ENCODE measurements at regions not wholly inside any gene's neighbourhood (a gene's known extent, or its start where the extent isn't known, plus 50 kb on each side); places are given as distances from the start of the nearest gene placed in this dataset.

DNA sequence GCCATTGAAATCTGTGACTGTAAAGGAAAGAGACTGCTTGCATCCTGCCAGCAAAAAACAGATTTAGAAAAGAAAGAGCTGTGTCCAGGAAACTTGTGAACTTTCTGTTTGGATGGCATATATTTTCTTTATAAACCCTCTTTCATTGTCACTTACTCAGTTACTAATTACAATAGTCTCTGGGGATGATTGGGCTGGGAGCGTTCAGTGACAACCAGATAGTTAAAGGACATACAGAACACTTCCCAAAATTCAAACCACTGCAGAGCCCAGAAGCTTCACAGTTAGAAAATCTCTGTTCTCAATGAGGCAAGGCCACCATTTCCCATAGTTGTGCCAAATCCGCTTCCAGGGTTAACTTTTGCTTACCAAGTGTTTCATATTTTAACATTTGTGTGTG lies 98.6 kb upstream of the TAB2 start:
- no peak for DNase-seq

DNA sequence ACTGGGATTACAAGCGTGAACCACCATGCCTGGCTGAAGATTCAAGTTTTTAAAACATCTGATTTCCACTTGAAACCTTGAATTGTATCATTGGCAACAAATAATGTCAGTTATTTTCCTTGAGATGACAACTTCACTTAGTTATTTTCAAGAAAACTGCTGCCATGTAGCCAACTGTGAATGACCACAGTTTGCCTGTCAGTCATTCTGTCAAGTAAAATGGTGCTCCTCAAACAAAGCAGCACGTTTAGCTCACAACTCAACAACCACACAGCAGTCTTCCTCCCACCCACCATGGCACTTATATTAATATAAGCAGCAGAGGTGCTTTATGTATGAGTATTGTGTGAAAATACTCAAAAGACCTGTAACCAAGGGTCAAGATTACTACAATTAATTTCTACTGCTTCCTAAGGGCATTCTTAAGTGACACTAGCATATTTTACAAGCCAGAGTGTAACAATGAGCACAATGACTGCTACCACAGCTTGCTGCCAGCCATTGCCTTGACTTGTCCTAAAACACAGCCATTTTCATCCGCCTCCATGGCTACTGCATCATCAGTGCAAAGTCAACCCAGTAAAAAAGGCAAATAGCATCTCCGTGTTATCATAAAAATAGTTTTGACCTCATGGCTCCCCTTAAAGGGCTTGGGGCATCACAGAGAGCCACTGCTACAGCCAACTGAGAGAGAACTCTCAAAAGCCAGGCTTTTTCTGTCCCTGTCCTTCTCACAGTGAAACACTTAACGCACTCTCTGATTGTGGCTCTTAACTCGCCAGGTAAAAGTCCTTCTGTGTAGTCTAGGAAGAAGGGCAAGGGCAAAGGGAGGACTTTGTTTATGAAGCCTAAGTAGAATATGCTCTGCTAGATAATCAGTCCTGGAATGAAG lies 96.4 kb upstream of the TAB2 start:
- DNase-seq = no peak

DNA sequence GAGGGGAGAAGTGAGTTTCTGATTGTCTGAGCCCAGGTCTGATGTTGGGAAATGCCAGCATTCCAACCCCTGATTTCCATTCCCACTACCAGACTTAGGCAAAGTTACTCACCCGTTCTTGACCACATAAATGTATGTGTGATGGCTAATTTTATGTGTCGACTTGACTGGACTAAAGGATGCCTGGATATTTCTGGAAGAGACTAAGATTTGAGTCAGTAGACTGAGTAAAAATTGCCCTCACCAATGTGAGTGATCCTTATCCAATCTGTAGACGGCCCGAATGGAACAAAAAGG lies 95.8 kb upstream of the TAB2 start:
- DNase-seq = no peak

DNA sequence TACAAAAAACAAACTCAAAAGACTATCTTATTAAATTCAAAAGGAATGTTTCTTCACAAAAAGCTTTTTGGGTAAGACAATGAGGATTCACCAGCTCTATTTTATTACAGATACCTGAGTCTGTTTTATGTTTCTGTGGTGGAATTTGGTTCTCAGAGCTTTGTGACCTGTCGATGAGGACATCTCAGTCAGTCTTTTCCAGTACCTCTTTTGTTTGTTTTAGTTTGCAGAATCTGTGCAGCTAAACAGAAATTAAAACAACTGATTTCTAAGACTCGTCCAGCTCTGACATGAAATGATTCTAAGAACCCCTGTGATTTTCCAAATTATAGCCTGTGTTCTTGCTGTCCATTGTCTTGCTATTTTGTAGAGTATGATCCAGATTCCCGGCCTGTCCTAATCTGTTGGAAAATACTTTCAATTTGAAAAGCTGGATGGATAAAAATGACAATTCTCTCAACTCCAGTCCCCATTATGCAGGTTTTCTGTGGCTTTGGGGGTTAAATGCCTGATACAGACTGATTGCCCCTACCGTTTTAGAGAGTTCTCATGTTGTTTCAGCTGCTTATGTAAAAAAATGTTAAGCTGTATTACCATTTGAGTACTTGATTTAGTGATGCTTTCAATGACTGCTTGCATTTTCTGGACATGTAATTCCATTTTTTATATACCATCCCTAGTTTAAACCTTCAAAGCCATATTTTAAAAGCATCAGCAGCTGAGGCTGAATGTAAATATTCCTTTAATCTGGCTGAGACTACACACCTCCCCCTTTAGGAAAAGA lies 94.2 kb upstream of the TAB2 start:
- DNase-seq = no peak

DNA sequence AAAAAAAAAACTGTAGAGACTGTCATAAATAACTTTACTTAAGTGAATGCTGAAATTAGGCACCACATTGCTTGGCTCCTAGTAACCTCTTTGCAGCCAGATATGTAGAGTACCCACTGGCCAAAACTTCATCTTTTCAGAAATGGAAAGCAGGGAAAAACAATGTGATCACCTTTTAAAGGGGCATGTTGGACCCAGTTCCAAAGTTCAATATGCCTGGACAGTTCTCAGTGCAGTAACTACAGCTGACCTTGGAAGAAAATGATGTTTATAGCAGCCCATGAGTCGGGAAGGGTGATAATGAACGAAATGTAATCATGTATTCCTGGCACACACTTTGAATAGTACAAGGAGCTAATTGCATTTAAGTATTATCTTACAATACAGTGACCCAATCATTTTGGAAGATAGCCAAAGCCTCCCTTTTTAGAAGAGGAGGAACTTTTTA lies 93.6 kb upstream of the TAB2 start:
- DNase-seq = peak; percentile 41

DNA sequence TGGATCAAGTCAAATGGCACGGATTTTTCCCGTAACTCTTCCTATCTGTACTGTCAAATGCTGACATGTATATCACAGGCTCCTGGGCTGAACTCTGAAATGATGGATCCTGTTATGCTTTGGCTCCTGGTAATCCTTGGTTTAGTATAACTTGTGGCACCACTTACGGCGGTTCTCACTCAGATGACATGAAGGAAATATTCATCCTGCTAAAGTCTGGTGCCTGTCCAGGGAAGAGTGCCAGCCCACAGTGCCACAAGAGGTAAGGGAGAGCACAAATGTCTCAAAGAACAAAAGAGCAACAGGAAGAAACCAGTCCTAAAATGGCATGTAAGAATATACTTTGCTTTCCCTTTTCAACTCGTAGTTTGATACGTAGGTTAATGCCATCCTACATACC lies 93.1 kb upstream of the TAB2 start:
- no peak for DNase-seq

DNA sequence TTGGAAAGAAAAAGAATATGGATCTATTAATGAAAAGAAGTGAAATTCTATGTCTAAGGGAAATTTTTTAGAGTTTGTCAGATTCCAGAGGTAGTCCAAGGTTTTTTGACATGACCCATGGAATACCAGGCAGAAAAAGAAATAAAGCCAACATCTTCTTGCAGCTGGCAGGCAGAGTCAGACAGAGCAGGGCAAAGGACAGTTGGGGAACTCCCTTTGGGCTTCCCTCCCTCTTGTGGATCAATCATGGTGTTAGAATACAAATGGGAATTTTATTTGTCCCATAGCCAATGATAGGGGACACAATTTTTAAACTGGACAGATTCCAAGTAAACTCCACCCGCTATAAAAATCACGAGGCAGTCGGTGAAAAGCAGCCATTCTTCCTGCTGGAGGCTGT lies 92.1 kb upstream of the TAB2 start:
- DNase-seq = no peak

DNA sequence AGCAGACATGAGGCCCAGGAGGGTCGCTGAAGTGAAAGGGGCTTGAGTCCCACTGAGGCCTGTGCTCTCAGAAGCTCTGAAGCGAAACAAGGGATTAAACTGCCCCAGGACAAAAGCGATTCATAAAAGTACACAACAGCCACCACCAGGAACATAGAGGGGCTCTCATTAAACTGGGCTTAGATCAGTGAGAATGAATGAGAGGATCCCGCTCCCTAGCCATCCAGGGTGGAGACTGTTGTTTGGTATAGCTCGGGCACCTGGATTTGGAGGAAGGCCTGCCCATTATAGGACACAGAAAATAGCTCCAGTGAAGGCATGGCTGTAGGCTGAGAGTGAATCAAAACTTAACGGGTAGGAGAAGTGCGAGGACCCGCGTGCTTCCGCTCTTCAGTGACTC lies 91.6 kb upstream of the TAB2 start:
- no peak for DNase-seq

DNA sequence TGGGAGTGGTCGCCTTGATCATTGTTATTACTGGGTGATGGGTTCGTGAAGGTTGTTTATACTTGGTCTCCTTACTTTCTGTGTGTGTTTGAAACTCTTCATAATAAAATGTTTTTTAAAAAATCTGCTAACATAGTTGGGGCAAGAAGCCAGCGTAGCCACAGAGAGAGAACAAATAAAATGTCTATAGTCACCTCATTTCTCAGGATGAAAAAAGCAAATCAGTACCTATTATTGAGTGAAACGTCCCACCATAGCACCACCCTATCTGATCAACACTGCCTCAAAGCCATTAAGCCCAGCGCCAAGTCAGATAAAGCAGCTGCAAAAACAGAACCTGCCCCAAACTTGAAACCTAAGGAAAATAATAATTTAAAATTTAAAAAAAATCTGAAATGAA lies 89.7 kb upstream of the TAB2 start:
- DNase-seq = no peak

DNA sequence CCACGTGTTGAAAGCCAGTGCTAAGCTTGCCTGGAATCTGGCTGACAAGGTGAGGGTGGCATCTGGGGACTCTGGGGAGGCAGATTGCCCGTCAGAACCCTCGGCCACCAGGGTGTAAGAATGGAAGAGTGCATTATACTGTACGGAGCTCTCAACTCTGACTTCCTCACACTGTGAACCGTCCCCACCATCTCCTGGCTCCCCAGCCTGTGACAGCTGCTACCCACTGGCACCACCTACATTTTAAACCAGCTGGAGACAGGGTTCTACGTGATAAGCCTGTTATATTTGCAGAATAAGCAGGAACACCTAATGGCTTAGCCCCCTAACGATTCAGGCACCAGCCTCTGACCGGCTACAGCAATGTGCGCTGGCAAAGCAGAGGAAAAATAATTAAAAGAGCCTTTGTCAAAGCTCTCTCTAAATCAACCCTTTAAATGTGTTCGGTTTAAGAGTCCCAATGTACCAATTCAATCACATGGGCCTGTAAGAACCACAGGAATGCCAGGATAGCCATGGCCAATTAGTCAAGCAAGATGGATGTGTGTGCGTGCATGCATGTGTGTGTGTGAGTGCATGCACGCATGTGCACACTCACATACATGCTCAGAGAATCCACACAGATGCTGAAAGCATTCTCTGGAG lies 89.1 kb upstream of the TAB2 start:
- no peak for DNase-seq

DNA sequence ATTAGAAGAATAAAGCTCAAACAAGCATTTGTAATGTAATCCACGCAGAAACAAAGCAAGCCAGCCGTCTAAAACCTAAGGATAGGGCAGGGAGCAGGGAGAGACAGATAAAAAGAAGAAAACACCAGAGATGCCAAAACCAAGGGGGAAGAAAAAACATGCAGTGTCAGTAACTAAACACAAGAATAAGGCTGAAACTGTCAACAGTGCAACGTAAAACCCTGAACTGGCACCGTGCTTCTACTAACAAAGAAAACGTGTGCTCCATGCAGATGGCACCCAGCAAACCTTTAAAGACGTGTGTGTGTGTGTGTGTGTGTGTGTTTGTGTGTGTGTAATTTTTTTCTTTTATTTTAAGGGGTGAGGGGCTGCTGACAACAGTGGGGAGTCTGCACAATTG lies 88.4 kb upstream of the TAB2 start:
- DNase-seq = no peak

DNA sequence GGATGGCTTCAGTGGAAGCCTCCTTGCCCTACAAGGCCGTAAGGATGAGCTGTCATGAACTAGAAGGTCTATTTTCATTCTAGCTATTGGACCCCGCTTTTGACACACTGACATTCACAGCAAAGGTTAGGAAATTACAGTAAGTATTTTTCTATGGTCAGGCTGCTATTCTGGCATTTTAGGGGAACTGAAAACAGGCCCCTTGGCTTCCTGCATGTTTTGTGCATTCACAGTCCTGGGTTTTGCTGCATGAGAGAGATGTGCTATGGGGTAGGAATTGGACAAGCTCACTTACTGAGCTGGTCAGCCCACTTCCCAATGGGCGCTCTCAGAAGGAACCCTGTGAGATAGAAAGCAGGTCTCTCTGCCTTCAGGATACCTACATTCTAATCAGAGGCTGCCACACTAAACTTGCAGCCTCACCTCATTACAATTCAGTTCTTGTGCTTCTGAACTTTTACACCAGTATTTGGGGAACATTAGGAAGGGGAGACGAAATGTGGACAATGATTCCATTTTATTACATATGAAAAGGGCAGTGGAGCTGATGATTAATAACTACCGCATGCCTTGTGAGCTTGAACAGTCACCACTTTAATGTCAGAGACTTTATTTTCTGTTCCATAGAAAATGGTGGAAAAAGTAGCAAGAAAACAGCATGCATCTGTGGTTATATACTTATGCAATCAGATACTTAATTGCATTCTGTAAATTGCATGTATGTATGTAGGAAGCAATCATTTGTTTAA lies 86.6 kb upstream of the TAB2 start:
- no peak for DNase-seq

DNA sequence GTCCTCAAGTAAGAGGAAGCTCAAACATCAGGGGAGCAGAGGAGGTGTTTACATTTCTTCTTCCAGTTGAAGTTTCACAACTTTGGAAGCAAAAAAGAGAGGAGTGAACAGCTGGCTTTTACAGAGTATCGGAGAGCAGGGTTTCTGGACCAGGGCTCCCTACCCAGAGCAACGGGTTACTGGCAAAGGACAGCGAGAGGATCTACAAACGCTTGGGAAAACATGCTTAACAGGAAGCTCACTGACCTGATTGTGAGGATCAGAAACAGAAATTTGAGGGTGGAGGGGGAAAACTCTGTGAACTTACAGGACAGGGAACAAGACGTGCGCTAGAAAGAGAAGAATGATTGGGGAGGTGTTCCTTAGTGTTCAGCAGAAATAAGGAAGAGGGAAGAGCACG lies 85.7 kb upstream of the TAB2 start:
- DNase-seq = no peak

DNA sequence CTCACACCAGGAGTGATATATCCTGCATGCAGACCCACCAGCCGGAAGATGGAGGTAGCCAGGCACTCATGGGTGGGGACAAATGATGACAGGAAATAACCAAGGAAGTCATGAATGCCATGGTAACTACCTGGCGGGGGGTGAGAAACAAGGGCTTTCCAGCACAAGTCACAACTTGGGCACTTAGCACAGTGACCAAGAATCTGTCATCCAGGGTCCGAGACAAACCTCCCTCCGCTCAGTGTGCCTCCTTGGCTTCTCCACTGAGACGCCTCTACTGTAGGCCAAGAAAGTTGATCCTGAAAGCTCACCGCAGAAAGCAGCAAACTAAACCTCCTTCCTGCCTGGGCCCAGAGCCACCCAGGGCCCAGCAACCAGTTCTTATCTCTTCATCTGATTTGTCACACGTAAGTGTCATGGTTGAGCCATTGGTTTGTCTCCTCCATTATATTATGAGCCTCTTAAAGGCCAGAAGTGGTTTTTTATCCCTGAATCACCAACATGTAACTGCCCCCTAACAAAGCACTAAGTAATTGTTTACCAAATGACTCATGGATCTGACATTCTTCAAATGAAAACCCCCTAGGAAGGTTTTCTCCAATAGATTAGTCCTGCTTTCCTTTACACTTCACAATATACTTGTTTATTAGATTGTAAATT lies 84.3 kb upstream of the TAB2 start:
- DNase-seq = peak; percentile 21

DNA sequence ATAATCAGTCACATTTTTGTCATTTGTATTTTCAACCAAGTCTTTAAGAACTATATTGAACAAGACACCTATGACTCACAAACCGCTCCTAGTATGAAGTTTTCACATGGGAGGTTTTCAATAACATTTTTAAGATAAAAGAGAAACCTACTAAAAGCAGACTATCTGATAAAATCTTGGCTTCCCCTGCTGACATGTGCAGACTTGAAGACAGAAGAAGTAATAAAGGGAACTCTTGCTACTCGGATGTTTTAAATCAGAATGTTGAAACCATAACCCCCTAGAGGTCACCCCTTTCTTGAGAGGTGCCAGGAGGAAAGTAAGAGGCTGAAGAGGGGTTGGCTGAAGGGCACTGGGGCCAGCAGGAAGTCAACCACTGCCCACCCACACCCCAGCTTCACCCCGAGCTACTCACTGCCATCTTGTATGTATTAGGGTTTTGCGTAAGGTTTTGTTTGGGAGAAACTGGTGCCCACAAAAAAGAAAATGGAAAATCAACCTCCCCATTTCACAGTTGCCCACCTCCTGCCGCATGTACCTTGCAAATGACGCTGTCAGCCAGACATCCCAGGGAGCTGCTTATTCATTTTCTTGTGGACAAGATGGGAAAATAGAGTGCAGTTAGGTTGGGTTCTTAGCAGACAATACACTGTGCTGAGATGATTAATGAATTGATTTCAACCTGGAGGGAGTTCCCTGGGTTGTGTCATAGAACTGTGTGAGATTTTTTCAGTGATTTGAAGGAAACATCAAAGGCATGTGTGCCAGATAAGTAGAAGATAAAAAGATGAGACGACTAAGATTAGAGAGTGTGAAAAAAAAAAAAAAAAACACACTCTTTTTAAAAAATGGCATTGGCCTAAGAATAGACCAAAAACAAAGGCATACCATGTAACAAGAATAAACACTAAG lies 83.2 kb upstream of the TAB2 start:
- DNase-seq = peak; percentile 60

DNA sequence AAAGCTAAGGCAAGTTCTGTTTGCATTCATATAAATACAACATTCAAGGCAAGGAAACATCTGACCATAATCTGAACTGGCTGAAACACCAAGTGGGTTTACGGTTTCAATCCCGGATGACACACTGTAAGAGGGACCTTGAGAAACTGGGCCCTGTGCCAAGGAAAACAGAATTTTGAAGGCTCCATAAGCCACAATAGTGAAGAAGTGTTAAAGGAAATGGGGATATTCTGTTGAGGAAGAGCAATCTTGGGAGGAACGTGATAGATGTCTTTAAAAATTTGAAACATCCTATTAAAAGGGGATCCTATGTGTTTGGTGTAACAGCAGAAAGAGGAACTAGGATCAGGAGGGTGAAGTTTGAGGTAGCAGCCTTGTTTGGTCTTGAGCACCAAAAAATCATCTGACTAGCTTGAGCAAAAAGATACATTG lies 82.4 kb upstream of the TAB2 start:
- DNase-seq = peak; percentile 74

DNA sequence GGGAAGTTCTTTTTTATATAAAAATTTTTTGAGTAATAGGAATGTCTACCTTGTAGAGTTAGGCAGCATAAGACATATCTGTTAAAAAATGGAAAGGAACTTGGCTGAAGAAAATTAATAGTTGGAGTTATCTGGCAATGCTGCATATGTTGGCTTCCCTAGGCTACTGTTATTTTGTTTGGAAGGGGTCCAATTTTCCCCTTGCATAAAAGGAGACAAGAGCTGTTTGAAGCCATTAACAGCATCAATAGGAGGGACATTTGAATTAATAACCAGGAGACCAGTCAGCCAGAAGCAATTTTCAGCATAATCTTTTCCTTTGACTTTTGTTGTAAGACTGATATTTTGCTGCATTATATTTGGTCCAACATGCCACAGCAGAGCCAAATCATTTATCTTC lies 80.9 kb upstream of the TAB2 start:
- no peak for DNase-seq

DNA sequence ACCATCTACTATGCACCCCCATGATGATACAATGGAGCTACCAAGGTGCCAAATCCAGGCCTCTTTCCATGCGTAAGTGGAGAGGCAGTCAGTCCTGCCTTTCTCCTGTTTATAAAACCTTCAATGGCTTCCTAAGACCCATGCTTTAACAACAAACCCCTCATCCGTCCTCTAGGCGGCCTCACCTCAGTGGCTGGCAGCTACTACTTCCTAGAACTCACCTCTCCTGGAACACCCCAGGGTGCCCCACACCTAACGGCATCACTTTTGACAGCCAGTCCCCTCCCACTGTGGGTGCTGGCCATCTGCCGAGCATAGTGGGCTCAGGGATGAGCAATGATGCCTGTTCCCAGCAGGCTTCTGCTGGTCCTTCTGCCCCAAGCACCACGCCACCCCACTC lies 80.0 kb upstream of the TAB2 start:
- DNase-seq = no peak

DNA sequence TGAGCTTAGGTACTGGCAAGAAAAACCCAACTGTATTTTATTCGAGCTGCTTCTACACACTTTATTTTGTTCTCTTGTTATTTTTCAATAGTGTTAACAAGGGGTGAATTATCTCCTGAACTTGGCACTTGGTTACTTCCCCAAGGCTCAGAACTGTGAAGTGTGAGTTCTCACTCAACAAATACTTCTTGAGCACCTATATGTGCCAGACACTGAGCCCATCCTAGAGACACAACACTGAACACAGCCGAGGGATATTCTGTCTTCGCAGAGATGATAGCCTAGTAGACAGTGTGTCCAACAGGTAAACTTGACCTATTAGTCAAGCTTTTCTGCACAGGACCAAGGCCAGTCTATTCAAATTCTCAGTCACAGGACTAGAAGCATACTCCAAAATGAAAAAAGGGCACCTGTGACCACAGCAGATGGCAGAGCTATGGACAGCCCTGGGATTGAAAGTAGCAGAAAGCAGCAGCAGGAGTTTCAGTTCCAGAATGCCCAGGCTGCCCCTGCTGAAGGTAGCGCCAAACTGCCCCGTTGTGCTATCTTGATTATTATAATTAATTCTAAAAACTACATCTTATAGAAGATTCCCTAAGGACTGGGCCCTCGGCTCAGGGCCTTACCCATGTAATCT lies 77.8 kb upstream of the TAB2 start:
- no peak for DNase-seq

DNA sequence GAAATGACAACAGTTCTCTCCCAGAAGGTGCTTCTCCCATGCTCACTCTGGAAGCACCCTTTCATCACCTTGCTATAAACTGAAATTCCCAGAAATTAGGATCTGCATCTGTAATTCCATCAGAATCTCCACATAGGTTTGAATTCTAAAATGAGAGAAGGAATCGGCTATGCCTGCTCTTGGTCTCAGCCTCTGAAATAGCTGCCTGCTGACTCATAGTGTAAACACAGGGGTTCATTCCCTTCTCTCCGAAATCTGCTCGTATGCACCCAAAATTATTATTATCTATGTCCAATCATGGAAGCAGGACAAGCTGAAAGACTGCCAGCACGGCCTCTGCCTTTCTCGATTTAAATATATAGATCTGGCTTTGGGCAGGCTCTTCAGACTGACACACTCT lies 74.6 kb upstream of the TAB2 start:
- DNase-seq = no peak

DNA sequence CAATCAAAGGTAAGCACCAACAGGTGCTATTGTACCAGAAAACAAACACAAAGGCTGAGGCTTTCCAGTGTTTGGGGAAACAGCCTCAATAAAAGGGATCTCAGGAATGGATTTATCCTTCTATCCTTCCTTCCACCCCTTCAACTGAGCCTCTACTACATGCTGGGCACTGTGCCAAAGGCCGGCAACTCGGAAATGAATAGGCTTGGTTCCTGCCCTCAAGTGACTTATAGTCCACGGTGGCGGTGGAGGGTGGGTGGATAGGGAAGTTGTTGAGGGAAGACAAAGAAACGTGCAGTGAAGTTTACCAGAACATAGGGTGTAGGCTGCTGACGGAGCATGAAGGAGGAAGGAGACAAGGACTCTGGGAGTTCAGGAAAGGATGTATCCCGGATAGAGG lies 73.4 kb upstream of the TAB2 start:
- no peak for DNase-seq

Data from hematopoietic multipotent progenitor cell treated with erythropoietin and hydrocortisone succinate and interleukin-3 and kit ligand, for 4 days (in vitro differentiated cells).